HG03103 (cell line): ENCODE measurements at regions not wholly inside any gene's neighbourhood (a gene's known extent, or its start where the extent isn't known, plus 50 kb on each side); places are given as distances from the start of the nearest gene placed in this dataset.
"Not testable (repeated sequence)": the region's sequence is repeated elsewhere in the genome, so short reads cannot be mapped to it uniquely, and the experiment has no call there.

Source experiments
- ATAC-seq: cut with Tn5 transposase; IDR thresholded peaks from one replicate; pipeline ENCODE4 v1.9.1; 2021; ENCODE audit warnings: low read depth; ENCODE audit not compliant: unreplicated experiment

- no peak for ATAC-seq
Measured at GRCh38 chr4:165813606-165814005, 59.4 kb upstream of the TLL1 start.

- ATAC-seq = no peak
Measured at GRCh38 chr4:165814256-165815020, 58.6 kb upstream of the TLL1 start.

DNA sequence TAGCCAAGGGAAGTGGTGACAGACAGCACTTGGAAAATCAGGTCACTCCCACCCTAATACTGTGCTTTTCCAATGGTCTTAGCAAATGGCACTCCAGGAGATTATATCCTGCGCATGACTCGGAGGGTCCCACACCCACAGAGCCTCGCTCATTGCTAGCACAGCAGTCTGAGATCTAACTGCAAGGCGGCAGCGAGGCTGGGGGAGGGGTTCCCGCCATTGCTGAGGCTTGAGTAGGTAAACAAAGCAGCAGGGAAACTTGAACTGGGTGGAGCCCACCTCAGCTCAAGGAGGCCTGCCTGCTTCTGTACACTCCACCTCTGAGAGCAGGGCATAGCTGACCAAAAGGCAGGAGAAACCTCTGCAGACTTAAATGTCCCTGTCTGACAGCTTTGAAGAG lies 53.9 kb upstream of the TLL1 start:
- ATAC-seq = not testable (repeated sequence)
